Peyer's patch (tissue), 4 donors: ENCODE measurements at regions not wholly inside any gene's neighbourhood (a gene's known extent, or its start where the extent isn't known, plus 50 kb on each side); places are given as distances from the start of the nearest gene placed in this dataset.

Source experiments
- POLR2A ChIP-seq, 2 donors: fragments of 450-650 bp; IDR thresholded peaks; one replicate each; pipeline ENCODE4 v1.5.1; 2017; ENCODE audit warnings: antibody characterized with exemption in 2 of 2, mild to moderate bottlenecking in 2 of 2, moderate library complexity in 2 of 2
- TF ChIP-seq, protein P1 (sequence below), 6 experiments: fragments of 450-650 bp in 4 of 6; fragments of 200-600 bp in 2 of 6; sonication (generic) in 1 of 6; IDR thresholded peaks; one replicate each; pipeline ENCODE4 v1.5.1; 2017 to 2019; ENCODE audit warnings: antibody characterized with exemption in 6 of 6, mild to moderate bottlenecking in 3 of 6, moderate library complexity in 1 of 6

DNA sequence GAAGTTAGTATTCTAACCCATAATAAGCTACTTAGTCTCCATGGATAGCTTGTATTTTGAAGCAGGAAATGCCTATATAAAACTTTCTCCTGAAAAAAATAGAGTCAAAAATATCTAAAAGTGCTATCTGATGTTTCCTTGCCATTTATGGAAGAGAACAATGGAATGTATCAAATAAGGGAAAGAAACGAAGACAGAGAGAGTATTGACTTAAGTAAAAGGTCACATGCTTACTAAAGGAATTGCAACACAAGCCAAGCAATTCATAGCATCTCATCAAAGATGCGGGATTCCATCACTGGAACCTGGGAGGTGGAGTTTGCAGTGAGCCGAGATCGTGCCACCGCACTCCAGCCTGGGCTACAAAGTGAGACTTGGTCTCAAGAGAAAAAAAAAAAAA is 112.9 kb upstream of the DTNBP1 start:
- TF ChIP-seq, protein P1, sequence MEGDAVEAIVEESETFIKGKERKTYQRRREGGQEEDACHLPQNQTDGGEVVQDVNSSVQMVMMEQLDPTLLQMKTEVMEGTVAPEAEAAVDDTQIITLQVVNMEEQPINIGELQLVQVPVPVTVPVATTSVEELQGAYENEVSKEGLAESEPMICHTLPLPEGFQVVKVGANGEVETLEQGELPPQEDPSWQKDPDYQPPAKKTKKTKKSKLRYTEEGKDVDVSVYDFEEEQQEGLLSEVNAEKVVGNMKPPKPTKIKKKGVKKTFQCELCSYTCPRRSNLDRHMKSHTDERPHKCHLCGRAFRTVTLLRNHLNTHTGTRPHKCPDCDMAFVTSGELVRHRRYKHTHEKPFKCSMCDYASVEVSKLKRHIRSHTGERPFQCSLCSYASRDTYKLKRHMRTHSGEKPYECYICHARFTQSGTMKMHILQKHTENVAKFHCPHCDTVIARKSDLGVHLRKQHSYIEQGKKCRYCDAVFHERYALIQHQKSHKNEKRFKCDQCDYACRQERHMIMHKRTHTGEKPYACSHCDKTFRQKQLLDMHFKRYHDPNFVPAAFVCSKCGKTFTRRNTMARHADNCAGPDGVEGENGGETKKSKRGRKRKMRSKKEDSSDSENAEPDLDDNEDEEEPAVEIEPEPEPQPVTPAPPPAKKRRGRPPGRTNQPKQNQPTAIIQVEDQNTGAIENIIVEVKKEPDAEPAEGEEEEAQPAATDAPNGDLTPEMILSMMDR (IDR thresholded peaks at IDR 0.05): no peak
- TF ChIP-seq POLR2A (IDR thresholded peaks at IDR 0.05): no peak
